GM21786 (cell line): ENCODE measurements at regions not wholly inside any gene's neighbourhood (a gene's known extent, or its start where the extent isn't known, plus 50 kb on each side); places are given as distances from the start of the nearest gene placed in this dataset.

Experiments
- ATAC-seq: cut with Tn5 transposase; IDR thresholded peaks from one replicate; pipeline ENCODE4 v1.9.1; 2021; ENCODE audit not compliant: unreplicated experiment

DNA sequence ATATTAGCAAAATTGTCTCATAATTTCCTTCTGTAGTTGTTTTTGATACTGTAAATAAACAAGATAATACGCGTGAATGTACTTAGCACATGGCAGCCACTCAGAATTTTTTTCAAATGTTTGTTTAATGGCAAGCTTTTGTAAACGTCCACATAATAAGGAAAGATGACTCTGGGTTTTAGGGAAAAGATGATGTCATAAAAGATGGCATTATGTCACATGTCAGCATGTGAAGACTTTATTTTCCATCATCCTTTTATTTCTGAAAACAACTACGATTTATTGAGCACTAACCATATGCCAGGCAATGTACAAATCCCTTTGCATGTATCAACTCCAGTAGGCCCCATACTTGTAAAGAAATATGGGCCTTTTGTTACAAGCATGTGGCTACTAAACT lies 139.9 kb downstream of the C11orf91 start:
- ATAC-seq = no peak

DNA sequence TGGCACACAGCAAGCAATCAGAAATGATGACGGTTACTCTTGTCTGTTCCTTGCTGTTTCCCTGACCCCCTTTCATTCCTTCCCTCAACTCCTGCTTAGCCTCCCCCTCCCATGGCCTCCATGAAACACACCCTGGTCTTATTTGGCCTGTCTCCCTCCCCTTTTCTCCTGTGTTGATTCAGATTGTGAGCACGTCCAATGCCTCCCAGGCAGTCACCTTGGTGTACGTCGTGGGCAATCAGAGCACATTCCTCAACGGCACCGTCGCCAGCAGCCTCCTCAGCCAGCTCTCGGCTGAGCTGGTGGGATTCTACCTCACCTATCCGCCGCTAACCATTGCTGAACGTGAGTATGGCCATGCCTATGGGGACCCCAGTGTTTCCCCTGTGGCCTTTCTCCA lies 141.1 kb downstream of the C11orf91 start:
- ATAC-seq = no peak

DNA sequence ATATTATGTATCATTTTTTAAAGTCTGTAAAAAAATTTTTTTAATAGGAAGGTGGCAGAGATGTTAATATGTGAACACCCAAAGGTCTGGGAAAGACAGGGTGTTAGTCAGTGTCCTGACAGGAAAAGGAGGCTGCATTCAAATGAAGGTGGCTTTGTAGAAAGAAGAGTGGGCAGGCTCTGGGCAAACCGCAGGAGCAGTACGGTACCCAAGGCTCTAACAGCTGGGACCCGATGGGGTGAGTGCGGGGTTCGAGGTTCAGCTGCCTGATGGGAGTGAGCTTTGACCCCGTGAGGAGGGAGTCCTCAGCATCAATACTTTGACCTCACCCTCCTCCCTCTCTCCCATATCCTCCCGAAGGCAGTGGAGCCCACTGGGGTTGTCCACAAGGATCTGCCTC lies 142.5 kb downstream of the C11orf91 start:
- ATAC-seq = no peak

DNA sequence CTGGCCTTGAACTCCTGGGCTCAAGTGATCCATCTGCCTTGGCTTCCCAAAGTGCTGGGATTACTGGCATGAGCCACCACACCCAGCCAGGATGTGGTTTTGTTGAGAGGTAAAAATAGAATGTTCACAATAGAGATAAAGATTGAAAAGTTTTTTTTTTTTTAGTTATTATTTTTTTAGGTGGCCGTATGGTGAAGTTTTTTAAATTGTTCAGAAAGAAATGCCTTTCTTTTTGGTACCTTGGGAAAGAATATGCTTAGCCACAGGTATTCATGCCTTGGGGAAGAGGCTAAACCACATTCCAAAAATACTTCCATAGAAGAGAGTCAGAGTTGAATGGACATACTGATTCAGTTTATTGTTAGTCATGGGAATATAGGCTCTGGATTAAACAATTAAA lies 143.4 kb downstream of the C11orf91 start:
- no peak for ATAC-seq

DNA sequence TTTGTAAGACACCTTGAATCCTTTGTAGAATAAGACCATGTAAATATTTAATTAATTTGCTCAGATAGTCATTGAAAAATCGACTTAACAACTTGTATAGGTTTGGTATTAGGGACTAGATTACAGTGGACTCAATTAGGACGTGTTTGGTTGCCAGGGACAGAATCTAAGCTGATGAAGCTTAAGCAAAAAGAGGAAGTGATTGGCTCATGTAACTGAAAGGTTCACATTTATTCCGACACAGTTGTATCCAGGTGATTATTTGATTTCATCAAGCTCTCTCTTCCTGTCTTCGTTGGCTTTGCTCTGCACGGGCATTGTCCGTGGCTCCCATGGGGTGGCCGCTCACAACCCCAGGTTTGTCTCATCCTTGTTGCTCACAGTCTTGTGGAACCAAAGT lies 146.4 kb downstream of the C11orf91 start:
- ATAC-seq = no peak

DNA sequence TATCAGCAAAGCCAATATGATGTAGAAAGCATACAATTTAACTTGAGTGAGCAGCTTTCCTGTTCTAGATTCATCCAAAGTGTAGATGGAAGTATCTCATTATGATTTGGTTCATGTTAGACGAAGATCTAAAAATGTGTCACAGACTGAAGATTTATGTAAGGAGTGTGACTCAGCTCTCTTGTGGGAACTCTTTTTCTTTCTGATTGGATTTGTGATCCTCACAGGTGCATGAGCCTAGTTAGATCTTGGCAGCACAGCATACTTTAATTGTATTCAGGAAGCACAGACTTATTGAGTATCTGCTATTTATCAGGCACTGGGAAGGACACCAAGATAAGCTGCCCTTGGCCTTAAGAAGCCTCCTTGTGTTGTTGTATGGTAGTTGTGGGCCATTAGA lies 147.1 kb downstream of the C11orf91 start:
- no peak for ATAC-seq

DNA sequence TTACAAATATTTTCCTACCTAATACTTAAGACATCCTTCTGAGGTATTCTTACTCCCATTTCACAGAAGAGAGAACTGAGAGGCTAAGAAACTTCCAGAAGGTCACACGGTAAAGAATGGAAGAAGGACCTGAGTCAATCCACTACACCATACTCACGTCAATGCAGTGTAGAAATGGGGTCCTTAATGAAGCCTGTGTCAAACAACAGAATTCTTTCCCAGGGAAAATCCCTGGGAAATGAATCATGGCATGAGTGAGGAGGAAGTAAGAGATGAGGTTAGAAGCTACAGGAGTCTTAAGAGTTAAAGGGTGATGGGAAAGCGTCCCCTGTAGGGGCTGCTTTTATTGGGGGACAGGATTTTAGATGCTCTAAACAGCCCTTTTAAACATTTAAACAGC lies 147.9 kb downstream of the C11orf91 start:
- no peak for ATAC-seq

DNA sequence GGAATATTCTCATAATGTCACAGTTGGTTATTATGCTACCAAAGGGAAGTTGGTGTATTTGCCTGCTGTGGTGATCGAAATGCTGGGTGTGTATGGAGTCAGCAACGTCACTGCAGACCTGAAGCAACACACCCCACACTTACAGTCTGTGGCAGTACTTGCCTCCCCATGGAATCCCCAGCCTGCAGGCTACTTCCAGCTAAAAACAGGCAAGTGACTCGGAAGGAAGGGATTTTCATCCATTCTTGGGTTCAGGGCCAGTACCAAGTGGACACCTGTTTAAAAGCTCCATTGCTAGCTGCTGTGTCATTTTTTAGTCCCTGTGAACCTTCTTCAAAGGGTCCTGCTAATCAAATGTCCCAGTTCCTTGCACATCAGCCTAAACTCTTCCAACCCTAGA lies 149.6 kb downstream of the C11orf91 start:
- ATAC-seq = no peak

DNA sequence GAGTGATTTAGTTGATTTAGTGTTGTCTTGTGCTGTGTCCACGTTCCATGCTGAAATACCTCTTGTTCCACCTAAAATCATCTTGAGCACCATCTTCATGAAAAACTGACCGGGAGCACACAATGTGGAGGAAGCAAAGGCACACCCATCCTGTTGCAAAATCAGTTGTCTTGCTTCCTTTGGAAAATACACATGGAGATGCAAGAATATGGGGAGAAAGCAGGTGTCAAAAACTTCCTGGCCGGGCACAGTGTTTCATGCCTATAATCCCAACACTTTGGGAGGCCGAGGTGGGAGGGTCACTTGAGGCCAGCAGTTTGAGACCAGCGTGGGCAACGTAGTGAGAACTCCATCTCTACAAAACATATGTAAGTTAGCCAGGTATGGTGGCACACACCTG lies 151.1 kb downstream of the C11orf91 start:
- no peak for ATAC-seq

DNA sequence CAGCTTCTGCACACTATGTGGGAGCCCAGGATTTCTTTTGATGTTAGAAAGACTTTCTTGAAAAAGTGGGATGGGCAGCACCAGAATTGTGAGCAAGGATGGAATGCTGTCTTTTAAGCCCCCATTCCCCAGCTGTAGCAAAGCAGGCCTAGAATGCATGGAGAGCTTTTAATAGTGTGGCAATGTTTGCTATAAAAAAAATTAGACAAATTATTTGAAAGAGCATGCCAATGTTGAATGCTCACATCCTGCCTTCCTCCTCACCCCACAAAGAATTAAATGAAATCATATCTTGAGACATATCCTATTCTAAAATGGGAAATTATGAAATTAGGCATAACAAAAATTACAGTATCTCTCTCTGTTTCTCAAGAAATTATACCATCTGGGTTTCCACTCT lies 154.7 kb downstream of the C11orf91 start:
- no peak for ATAC-seq

DNA sequence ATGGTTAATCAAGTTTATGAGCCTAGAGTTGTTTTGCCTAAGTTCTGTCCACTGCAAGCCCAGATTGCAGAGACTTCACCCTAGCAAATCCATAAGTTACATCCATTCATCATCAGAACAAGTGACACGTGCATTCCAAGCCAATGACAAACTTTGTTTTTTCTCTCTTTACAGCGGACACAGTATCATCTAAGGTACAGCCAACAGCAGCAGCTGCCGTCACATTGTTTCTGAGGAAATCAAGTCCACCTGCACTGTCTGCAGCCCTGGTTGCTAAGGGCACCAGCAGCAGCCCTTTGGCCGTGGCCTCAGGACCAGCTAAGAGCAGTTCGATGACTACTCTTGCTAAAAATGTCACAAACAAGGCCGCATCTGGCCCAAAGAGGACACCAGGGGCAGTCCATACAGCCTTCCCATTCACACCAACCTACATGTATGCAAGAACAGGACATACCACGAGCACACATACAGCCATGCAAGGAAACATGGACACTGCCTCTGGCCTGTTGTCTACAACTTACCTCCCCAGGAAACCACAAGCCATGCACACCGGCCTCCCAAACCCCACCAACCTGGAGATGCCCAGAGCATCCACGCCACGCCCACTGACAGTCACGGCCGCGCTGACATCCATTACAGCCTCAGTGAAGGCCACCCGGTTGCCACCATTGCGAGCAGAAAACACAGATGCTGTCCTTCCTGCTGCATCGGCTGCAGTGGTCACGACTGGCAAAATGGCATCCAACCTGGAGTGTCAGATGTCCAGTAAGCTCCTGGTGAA lies 155.8 kb downstream of the C11orf91 start:
- no peak for ATAC-seq

DNA sequence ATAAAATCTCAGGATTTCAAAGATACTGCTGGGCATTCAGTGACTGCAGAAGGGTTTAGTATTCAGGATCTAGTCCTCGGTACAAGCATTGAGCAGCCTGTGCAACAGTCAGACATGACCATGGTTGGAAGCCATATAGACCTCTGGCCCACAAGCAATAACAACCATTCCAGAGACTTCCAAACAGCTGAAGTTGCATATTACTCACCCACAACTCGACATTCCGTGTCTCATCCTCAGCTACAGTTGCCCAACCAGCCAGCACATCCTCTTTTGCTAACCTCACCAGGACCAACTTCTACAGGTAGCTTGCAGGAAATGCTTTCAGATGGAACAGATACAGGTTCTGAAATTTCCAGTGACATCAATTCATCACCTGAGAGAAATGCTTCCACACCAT lies 156.8 kb downstream of the C11orf91 start:
- ATAC-seq = no peak

DNA sequence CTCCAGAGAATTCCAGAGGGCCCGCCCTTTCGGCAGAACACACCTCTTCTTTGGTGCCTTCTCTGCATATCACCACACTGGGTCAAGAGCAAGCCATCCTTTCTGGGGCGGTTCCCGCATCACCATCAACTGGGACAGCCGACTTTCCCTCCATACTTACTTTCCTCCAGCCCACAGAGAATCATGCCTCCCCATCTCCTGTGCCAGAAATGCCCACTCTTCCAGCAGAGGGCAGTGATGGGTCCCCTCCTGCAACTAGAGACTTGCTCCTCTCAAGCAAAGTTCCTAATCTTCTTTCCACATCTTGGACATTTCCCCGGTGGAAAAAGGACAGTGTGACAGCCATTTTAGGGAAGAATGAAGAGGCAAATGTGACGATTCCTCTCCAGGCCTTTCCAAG lies 157.7 kb downstream of the C11orf91 start:
- ATAC-seq = no peak

DNA sequence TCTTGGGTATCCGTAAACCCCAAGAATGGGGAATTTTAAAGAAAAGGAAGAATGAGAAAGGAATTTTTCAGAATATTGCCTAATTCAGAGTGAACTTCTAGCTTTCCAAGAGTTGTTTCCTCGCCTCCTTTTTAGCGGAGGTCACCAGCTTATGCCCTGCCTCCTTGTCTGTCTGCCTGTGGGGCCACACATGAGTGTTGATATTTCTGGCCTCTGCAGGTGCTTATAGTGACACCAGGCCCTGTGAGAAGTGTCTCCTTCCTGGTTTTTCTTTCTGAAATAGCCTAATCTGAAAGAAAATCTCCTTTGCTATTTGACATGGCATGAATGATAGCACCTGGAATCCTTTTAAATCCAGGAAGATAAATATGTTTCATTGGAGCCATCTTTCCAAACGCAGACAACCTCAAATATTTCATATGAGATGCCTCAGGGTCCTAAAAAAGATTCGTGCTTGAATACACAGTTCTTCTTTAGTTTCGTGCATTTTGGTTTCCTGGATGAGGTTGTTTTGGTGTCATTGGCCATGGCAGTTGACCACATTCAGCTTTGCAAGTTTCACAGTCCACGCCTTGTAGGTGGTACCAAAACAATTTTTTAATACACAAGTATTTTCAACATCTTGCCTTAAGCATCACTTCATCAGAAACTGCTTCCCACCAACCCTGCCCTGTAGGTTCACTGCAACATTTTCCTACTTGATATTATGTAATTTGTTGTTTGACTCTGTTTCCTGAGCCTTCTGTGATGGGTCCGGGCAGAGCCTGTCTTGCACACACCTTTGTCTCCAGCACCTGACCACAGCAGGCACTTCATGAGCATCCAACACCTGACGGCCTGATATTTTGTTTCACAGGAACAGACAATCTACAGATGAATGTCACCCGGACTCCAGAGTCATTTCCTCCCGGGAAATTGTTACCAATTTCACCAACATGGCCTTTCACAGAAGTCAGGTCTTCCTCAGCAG lies 159.4 kb downstream of the C11orf91 start:
- ATAC-seq = no peak

DNA sequence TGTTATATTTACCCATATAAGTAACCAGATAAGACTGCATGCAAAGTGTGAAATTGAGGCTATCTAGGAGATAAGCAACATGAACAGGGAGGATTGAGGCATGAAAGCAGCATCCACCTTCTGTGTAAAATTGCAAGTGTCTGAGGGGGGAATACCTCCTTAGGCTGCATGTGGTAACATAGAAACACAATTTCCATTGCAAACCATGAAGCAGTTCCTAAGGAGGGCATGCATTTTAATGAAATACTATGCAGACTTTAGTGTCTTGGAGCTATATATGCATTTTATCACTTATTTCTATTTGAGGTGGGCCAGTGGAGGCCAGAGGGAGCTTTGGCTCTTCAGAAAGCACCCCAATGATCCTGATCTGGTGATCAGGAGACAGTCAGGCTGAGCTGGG lies 160.2 kb downstream of the C11orf91 start:
- ATAC-seq = no peak

DNA sequence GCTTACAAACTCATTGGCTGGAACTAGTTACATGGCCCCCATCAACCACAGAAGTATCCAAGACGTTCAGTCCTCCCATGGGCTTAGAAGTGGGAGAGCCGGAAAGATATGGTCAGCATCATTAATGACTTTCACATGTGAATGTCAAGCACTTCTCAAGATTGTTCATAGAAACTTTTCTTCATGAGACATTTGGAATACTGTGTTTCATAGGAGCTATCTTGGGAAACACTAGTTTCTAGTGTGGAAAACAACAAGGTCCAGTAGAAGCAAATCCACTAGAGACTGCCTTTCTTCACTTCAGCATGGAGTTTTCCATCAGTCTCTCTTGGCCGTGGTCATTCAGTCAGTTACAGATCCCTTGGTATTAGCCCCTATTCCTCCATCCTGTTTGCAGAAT lies 160.9 kb downstream of the C11orf91 start:
- ATAC-seq = no peak

DNA sequence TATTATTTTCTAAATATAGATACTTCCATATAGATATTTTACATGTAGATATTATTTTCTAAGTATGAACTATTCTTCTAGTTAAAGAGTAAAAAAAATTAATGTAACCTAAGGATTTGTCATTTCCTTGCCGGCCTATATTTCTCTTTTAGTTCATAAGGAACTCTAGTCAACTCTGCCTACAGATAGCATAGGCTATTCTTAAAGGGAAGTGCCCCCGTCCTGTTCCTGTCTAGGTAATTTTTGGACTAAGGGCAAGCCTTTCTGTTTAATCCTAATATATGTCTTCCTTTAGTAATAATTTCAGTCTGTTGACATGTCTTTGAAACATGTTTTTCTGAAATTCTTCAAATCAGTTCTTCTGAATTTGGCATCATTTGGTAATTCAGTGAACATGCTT lies 161.9 kb downstream of the C11orf91 start:
- ATAC-seq = no peak

DNA sequence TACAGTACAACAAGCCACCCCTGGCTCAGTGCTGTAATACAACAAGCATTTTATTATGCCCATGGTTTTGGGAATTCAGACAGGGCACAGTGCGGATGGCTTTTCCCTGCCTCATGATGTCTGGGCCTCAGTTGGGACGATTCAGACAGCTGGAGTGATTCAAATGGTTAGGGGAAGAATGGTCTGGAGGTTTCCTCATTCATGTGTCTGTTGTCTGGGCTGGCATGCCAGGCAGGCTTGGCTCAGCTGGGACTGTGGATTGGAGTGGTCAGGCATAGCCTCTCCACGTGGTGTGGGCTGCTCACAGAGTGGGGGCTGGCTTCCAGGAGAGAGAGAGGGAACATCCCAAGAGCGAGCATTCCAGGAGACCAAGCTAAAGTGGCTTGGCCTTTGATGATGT lies 164.4 kb downstream of the C11orf91 start:
- ATAC-seq = no peak

DNA sequence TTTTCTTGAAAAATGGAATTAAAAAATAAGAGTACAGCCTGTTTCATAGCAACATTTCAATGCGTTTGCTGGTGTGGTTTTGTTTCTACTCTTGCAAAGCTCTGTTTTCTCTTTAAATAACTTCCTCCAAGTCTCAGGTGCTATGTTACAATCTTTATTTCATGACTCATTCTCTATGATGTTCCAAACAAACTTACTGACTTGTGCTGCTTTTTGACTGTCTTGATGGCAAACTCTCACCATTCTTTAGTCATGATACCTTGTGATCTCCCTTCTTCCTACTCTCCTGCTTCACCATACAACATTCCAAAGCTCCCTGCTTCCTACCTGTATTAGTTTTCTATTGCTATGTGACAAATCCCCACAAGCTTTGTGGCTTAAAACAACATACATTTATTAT lies 166.1 kb downstream of the C11orf91 start:
- no peak for ATAC-seq

DNA sequence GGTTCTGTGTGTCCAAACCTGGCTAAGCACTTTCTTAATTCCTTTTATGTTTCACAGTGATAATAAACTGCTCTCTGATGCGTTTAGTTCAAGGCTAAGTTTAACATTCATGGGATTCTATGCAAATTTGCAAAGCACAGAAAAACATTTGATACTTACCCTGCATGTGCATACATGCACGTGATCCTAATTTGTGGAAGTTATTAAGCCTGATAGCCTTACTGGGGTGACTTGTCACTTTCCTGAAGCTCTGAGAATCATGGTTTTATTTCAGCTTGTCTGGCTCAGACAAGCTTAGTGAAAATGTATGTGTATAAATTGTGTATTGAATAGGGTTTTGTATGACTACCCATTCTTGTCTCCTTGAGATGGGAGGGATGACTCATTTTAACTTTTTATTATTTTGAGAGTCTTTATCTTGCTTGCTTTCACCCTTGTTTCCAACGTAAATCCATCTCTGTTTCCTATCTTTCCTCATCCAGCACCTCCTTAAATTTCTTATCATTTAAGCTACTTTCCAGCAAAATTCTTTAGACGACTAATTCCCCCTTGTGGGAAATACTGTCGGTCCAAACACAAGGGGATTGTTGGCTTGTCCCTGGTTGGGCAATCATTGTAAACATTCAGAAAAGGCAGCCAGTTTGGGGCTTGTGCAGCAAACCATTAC lies 167.1 kb downstream of the C11orf91 start:
- no peak for ATAC-seq

DNA sequence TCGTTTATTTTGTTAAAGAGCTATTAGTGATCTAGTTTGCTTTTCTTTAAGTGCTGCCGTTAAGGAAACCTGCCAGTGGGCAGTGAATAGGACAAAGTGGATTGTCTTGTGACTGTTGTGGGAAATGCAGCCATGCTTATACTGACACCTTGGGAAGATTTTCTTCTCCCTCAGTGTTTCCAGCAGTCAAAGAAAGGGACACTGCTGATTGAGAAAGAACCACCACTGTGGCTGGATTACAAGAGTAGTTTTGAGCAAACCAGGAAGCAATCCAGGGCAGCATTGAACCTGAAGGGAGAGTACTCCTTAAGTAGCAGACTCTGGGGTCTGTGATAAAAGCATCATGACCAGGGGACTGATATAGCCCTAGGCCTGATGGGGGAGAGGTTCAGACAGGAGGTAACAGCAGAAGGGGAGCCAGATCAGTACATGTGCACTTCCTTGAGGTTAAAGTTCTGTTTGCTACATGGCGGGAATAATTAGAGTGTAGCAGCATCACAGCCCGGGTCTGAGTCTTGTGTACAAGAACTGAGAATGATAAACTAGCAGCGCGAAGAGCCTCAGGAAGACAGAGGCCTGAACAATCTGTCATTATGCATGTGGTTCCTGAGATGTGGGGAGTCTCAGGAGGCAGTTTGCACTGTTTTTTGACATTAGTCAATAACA lies 167.8 kb downstream of the C11orf91 start:
- no peak for ATAC-seq
